Skin of body (tissue), 1 donor: ENCODE measurements at regions not wholly inside any gene's neighbourhood (a gene's known extent, or its start where the extent isn't known, plus 50 kb on each side); places are given as distances from the start of the nearest gene placed in this dataset.
"Not testable (repeated sequence)": the region's sequence is repeated elsewhere in the genome, so short reads cannot be mapped to it uniquely, and the experiment has no call there.

Experiments used
- DNase-seq: peaks from one replicate; lab custom pipeline; 2025; lab: John Stamatoyannopoulos, UW

DNA sequence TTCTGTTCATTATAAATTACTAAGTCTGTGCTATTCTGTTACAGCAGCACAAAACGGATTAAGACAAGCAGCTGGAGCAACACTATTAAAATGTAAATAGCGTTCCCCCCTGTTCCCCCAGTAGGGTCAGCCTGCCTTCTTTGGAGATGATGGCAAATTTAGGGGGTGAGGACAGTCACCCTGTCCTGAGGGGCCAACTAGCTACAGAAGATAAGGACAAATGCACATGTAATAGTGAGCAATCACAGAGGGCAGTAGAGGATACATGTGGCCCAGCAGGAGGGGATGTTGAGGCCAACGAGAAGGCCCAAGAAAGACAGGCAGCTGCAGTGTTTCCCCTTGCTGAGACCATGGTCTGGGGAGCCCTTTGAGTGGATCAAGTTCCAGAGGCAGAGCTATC is 266.7 kb upstream of the CDYL start:
- no peak for DNase-seq

DNA sequence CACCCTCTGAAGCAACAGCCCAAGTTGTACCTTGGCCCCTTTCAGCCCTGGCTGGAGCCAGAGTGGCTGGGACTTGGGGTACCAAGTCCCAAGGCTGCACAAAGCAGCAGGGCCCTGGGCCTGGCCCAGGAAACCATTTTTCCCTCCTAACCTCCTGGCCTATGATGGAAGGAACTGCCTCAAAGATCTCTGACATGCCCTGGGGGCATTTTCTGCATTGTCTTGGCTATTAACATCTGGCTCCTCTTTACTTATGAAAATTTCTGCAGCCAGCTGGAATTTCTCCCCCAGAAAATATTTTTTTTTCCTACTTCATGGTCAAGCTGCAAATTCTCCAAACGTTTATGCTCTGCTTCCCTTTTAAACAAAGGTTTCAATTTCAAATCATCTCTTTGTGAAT is 269.4 kb upstream of the CDYL start:
- DNase-seq, result no peak

DNA sequence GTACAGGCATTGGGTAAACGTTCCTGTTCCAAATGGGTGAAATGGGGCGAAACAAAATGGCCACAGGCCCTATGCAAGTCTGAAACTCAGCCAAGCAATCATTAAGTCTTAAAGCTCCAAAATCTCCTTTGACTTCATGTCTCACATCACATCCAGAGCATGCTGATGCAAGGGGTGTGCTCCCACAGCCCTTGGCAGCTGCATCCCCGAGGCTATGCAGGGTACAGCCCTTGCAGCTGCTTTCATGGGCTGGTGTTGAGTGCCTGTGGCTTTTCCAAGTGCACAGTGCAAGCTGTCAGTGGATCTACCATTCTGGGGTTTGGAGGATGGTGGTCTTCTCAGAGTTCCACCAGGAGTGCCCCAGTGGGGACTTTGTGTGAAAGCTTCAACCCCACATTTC is 270.0 kb upstream of the CDYL start:
- no peak for DNase-seq

DNA sequence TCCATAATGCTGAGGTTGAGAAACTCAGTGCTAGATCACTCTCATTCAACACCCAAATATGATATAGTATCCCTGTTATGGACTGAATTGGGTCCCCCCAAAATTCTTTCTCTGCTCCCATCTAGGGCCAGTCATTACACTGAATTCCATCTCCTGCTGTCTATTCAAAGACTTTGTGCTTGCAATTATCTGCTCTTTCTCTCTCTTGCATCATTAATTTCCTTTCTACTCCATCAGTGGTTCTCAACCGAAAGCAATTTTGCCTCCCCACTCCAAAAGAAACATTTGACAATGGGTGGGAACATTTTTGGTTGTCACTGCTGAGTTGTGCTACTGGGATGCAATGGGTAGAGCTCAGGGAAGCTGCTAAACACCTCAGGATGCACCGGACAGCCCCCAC is 271.5 kb upstream of the CDYL start:
- no peak for DNase-seq

DNA sequence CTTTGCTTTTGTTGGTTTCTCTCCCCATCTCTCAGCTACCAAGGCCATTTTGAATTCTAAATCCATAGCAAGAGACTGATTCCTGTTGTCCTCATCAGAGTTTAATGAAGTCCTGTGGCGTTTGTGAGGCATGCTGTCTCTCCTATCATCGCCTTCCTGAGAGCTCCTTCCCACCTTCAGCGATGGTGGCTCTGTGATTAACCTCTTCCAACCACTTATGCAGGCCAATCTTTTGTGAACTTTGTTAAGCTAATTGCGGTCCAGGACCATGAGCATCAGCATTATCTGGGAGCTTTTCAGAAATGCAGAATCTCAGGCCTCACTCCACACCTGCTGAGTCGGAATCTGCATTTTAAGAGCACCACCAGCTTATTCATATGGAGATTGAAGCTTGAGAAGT is 272.5 kb upstream of the CDYL start:
- DNase-seq, result no peak

DNA sequence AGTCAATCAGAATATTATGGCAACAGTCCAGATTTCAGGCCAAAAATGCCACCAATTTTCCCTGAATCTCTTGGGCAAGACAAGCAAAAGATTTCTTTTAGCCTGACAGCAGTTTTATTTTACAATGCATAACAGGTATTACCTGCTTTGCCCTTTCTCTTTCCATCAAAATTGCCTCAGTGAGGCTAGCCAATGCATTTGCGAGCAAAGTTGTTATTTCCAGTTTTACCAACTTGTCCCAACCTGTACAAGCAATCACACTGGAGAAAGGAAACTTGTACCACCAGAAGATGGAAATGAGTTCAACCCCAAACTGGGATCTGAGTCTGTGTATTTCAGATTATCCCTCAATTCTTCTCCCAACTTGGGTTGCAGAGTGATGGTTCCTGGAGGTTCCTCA is 279.9 kb upstream of the CDYL start:
- DNase-seq, result no peak

DNA sequence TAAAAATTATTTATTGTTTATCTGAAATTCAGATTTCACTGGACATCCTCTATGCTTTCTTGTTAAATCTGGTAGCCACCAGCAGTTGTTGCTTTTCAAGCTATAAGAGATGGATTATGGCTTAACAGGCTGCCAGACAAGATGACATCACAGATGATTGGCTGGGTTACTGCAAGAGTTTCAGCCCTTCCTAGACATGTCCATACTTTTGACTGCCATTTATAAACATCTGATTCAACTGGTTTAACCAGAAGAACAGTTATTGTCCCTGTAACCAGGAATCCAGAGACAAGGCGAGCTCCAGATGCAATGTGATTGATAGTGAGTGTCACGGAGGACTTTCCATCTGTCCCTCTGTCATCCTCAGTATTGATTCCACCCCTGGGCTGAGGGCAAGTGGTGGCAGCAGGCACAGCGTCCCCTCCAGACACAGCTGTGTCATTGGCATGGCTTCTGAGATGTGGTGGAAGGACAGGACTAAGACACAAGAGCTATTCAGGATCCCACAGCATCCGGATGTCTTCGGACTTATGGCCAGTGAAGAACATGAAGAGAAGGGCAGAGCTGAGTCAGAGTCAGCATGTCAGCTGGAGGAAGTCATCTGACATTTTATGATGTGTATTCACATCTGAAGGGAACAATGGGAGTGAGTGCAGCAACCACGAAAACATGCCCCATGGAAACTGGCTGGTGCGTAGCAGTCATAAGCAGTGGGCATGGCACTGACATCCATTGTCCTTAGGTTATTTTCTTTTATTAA is 284.5 kb upstream of the CDYL start:
- no peak for DNase-seq

DNA sequence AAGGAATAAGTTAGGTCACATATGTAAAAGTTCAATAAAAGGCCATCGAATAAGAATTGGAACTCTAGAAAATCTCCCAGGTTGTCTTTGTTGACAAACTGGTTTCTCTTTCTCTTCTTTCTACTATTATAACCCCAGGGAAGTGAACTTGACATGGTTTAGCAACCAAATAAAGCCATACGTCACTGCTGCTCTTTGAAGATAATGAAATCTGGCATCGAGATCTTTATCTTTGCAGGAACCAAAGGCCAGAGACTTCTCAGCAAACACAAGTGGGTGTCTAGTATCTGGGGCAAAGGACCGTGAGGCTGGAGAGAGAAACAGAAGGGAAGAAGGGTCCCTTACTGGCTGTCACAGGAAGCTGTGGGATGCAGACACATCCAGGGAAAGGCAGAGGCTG is 286.7 kb upstream of the CDYL start:
- no peak for DNase-seq

DNA sequence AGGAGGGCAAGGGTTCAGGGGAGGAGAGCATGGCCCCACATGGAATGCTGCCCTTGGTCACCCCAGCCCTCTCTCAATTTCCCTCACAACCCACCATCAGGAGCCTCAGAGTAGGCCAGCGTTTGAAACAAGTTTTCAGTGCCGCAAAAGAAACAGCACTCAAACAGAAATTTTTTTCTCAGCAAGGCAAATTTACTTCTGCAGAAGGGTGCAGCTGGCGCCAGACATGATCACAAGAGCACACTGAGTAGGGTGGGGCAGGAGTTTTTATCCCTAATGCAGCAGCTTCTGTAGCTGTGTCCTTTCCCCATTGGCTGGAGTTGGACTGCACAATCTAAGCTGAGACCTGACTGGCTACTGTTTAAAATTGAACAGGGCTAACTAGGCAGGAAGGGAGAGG is 287.8 kb upstream of the CDYL start:
- DNase-seq, result no peak

DNA sequence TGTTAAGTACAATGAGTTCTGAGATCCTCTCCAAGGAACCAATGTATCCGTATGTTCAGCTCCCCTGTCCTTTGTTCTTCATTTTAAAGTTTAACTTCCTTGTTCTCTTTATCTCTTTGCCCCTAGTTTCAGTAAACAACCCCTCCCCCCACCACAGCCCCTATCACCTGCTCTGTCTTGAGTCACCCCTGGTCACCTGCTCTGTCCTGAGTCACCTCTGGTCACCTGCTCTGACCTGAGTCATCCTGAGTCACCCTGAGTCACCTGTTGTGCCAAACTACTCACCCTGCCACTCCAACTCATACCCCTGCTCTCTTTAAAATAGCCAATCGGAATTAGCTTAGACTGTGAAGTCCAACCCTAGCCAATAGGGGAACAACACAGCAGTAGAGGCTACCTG is 288.7 kb upstream of the CDYL start:
- DNase-seq, result no peak

DNA sequence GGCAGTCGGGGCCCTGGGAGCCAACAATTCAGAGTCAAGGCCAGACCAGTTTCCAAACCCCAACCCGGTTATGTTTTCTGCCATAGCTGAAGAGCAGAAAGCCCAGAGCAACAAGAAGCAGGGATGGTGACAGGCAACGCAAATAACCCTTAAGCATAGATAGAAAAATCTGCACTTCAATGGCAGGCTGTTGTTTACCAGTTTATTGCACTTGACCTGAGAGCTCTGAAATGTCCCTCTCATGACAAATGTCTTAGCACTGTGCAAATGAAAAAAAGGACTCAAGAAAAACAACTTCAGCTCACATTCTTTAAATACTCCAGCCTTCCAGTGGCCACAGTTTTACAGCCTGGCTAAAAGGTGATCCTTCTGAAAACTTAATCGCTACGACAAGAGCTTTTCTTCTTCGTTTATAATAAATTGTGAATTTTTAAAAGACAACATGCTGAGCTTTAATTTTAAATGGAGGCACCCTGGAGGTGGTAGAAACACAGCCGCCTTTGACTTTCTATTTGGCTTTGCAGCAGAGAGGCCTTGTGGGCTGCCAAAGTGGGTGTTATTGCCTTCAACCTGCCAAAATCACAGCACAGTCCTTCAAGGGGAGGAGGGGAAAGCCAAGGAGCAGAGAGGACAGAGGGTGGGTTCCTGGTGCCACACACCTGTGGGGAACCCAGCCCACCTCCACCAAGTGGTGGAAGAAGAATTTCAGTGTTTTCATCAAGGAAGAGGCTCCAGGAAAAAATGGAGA is 289.5 kb upstream of the CDYL start:
- no peak for DNase-seq

DNA sequence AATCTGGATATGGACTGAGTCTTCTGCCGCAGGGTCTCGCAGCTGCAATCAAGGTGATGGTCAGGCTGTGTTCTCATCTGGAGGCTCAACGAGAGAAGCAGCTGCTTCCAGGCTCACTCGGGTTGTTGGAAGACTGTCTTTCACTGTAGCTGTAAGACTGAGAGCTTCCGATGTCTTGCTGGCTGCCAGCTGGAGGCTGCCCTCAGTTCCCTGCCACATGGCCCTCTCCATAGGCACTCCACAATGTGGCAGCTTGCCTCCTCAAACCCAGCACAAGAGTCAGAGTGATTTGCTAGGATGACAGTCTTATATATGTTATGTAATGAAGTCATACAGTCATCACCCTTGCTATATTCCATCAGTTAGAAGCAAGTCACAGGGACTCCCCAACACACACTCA is 290.5 kb upstream of the CDYL start:
- no peak for DNase-seq

DNA sequence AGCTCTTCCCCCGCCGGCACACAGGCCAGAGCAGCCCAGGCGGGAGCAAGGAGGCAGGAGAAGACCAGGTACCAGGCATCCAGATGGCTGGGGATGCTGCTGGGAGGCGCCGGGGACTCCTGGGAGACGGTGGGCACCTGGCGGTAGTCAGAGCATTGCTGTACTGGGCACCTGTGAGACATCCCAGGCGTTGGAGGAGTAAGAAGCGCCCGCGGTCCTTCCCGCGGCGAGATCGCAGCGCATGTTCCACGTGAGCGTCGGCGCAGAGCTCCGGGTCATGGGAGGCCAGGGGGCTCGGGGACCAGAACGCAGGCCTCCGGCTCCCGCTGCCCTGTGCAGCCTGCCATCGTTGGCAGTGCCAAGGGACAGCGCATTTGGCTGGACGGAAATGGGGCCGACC is 293.7 kb upstream of the CDYL start:
- DNase-seq, result no peak

DNA sequence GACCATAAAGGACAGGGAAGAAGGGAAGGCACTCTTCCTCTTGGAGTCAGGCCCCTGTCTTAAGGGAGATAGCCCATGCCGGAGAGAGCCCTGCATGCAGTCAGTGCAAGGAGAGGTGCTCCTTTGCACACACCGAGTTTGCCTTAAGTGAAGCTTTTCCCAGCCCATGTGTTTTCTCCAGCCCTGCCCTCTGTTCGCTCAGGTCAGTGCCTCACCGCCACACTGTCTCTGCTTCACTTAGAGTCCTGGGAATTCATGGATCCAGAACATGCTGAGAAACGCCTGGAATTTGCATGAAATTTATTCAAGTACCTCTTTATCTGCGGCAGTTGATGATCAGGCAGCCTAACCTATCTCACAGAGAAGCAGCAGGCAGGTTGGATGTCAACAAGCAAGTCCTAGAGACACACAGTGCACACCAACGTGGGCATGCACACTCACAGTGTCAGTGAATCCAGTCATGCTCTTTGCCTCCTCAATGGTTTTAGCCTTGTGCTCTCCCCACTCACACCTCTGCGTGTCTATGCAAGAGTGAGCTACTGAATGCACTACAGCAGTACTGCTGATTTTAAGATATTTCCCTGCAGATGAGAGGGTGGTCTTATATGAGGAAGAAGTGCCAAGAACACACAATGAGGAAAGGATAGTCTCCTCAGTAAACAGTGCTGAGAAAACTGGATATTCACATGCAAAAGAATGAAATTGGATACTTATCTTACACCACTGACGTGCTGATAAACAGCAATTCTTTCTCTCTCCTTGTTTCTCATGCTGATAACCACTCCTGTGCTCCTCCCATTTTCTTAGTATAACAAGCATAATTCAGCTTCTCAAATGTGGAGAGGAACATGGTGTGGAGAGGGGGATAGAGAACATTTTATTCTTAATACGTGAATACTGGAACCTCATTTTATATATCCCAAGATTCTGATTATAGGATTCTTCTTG is 295.1 kb upstream of the CDYL start:
- no peak for DNase-seq

DNA sequence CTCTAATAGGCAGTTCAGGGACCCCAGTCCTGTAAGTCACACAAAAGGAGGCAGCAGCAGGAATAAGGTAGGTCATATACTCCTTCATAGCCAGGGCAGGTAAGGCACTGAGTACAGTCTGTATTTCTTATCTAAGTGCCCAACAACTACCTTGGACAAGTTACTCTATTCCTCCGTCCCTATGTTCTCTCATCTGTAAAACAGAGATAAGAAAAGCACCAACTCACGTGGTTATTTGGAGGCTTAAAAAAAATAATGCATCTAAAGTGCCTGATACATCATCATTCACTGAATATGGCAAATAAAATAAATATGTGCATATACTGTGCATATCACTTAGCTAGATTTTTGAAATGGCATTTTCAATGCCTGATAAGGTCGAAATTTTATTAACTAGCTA is 298.1 kb upstream of the CDYL start:
- no peak for DNase-seq

DNA sequence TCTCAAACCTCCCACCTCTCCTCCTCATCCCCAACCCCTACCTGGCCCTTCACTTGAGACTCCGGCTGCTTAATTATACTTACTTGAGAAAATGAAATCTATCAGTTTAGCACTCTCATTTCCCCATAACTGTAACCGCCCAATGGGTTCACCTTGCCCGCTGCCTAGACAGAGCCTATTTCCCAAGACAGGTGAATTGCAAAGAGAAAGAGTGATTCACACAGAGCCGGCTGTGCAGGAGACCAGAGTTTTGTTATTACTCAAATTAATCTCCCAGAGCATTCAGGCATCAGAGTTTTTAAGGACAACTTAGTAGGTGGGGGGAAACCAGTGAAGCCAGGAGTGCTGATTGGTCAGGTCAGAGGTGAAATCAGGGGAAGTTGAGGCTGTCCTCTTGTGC is 301.4 kb upstream of the CDYL start:
- no peak for DNase-seq

DNA sequence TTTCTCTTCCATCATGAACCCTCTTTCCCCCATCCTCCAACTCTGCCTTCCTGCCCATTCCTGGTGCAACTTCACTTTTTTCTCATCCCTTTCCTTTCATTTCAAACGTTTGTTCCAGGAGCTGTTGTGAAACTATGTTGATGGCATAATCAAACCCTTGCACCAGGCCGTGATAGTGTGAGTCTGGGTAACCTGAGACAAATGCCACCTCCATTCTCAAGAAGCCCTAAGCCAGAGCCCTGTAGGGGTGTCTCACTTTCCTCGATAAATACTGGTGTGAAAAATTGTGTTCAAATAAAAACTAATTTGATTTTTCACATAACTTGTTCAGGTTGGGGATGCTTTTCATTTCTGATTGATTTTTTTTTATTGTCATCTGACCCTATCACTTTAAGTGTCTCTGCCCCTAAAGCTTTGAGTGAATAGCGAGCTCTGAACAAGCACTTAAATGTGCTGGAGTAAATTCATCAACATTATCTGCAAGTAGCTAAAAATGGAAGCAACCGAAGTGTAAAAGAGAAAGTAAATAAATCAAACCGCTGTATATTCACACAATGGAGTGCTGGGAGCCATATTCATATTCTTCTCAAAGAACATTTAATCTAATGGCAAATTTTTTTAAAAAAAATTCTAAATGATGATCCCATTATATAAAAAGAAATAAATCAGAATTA is 303.1 kb upstream of the CDYL start:
- no peak for DNase-seq

DNA sequence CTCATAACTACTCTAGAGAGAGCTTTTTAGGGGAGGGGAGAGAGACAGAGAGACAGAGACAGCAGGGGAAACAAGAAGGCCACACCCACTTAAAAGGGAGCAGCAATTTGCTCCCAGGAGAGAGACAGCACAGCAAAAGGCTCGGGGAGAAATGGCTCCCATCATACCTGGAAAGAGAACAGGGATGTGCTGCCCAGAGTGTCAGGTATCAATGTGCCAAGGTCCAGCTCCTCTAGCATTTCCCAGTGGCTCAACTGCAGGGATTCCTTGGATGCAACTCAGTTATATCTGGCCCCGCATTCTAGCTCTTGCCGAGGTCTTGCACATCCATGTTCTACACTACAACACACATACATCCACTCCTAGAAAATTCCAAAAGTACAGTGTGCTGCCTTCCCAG is 304.0 kb upstream of the CDYL start:
- no peak for DNase-seq

DNA sequence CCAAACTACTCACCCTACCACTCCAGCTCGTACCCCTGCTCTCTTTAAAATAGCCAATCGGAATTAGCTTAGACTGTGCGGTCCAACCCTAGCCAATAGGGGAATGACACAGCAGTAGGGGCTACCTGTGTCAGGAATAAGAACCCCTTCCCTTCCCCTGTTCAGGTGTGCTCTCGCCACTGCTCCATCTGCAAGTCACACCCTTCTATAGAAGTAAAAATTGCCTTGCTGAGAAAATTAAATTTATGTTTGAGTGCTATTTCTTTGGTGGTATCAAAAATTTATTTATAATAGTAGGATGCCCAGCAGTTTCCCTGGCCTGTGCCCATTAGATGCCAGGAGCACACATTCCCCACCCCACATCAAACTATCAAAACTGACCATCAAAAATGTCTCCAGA is 304.7 kb upstream of the CDYL start:
- DNase-seq, result not testable (repeated sequence)

DNA sequence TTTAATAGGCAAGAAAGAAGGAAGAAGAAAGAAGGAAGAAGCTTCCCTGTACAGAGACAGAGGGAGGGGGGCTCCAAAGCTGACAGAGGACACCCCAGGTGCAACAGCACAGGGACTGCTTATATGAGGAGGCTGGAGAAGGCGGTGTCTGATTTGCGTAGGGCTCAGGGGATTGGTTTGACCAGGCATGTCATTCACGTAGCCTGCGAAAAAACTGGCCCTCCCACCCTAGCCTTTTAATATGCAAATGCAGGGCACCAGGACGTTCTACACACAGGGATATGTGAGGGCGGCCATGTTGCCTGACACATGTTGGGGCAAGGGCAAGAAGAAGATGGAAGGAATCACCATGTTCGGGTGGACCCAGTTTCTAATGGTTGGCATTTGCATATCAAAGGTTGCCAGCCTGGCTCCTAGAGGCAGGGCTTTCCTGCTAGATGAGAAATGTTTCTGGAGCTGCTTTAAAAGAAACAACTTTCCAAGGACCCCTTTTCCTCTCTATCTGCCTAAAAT is 305.4 kb upstream of the CDYL start:
- DNase-seq, result no peak

DNA sequence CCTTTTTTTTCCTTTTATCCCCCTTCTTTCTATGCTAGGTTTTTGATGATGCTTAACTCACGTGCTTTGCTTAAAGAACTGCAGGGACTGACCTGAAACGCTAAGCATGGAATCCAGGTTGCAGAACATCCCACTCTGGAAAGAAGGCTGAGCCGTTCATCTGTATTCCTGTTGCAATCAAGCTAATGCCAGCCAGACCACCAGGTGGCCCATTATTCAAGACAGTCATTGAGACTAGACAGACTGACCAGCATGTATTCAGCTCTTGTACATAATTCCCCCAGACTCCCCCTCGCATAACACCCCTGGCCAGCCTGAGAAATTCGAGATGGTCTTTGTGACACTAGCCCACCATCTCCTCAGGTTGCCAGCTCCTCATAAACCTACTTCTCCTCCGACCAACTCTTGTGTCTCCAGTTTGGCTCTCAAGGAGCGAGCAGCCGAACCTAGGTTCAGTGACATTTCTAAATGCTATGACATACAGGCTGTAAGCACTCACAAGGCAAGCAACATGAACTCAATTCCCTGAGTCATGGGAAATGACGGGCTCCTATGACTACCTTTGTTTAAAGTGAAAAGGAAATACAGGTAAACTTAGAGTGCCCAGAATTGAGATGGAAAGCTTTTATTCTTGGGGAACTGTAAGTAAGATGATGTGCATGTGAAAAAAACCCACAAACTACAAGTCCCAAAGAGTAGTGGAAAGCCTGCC is 309.3 kb upstream of the CDYL start:
- no peak for DNase-seq
